SK-N-SH (cell line): ENCODE measurements at regions not wholly inside any gene's neighbourhood (a gene's known extent, or its start where the extent isn't known, plus 50 kb on each side); places are given as distances from the start of the nearest gene placed in this dataset.

ENCODE experiments used
- CTCF ChIA-PET: fragments of 300-600, 350-600 bp; formaldehyde crosslinking; extraction: SDS; loops from one replicate; lab custom pipeline; 2021; lab: Yijun Ruan, JAX
- POLR2A ChIA-PET: fragments of 350-600 bp; sonication (Branson Sonifier 250); formaldehyde crosslinking; extraction: SDS; loops from one replicate; lab custom pipeline; 2020; ENCODE audit warnings: antibody characterized with exemption, inconsistent platforms; lab: Yijun Ruan, JAX
- DNase-seq: peaks from one replicate; pipeline ENCODE4 v3.0.0; 2012
- H2AFZ ChIP-seq: fragments of 200-600 bp; sonication (generic); 2 replicates; pipeline ENCODE4 v1.8.1; 2016; ENCODE audit warnings: antibody characterized with exemption, mild to moderate bottlenecking, low read depth
- H3F3A ChIP-seq: fragments of 200-600 bp; sonication (generic); replicated peaks from 2 replicates; pipeline ENCODE3; 2016; ENCODE audit warnings: antibody characterized with exemption, mild to moderate bottlenecking; ENCODE audit not compliant: insufficient read depth
- H3K27ac ChIP-seq, 2 experiments: fragments of 200-500 bp in 1 of 2; fragments of 200-600 bp in 1 of 2; sonication (Bioruptor generic) in 1 of 2; sonication (generic), shearing (Covaris generic) in 1 of 2; 2 replicates each; pipeline versions ENCODE4 v1.5.1 to v1.6.1; 2014 to 2016; ENCODE audit warnings: low read depth in 2 of 2, inconsistent platforms in 1 of 2, low read length in 1 of 2, mild to moderate bottlenecking in 1 of 2, mixed read lengths in 1 of 2
- H3K27me3 ChIP-seq: fragments of 200-600 bp; sonication (generic), shearing (Covaris generic); 2 replicates; pipeline ENCODE4 v1.6.1; 2016; ENCODE audit warnings: mixed run types; ENCODE audit not compliant: insufficient read depth
- H3K36me3 ChIP-seq, 2 experiments: fragments of 200-500 bp in 1 of 2; fragments of 200-600 bp in 1 of 2; sonication (Bioruptor generic) in 1 of 2; sonication (generic) in 1 of 2; replicated peaks in 1 of 2; 2 replicates each; pipeline versions ENCODE3 to v1.5.1; 2014 to 2016; ENCODE audit warnings: low read length in 1 of 2, mild to moderate bottlenecking in 1 of 2; ENCODE audit not compliant: insufficient read depth in 2 of 2, control insufficient read depth in 1 of 2
- H3K4me1 ChIP-seq, 2 experiments: fragments of 200-500 bp in 1 of 2; fragments of 200-600 bp in 1 of 2; sonication (Bioruptor generic) in 1 of 2; sonication (generic), shearing (Covaris generic) in 1 of 2; 2 replicates each; pipeline versions ENCODE4 v1.5.1 to v1.6.1; 2014 to 2016; ENCODE audit warnings: low read depth in 1 of 2, low read length in 1 of 2, mixed run types in 1 of 2; ENCODE audit not compliant: insufficient read depth in 2 of 2, control insufficient read depth in 1 of 2
- H3K4me2 ChIP-seq: fragments of 200-600 bp; sonication (generic), shearing (Covaris generic); 2 replicates; pipeline ENCODE4 v1.6.1; 2017; ENCODE audit warnings: mixed run types
- H3K4me3 ChIP-seq, 2 experiments: fragments of 200-500 bp in 1 of 2; fragments of 200-600 bp in 1 of 2; sonication (Bioruptor generic) in 1 of 2; sonication (generic), shearing (Covaris generic) in 1 of 2; 2 replicates each; pipeline versions ENCODE4 v1.5.1 to v1.8.1; 2014 to 2016; ENCODE audit warnings: low read depth in 2 of 2, inconsistent platforms in 1 of 2, low read length in 1 of 2, mild to moderate bottlenecking in 1 of 2, mixed read lengths in 1 of 2, moderate library complexity in 1 of 2
- H3K79me2 ChIP-seq: fragments of 200-600 bp; sonication (generic); 2 replicates; pipeline ENCODE4 v1.8.1; 2017; ENCODE audit warnings: mild to moderate bottlenecking; ENCODE audit not compliant: insufficient read depth
- H3K9ac ChIP-seq: fragments of 200-600 bp; sonication (generic); 2 replicates; pipeline ENCODE4 v1.6.1; 2017; ENCODE audit warnings: mixed run types
- H3K9me2 ChIP-seq: fragments of 200-600 bp; sonication (generic); 2 replicates; pipeline ENCODE4 v1.6.1; 2017; ENCODE audit warnings: mixed run types
- H3K9me3 ChIP-seq: fragments of 200-600 bp; sonication (generic); 2 replicates; pipeline ENCODE4 v1.6.1; 2017; ENCODE audit warnings: mixed run types, mild to moderate bottlenecking, moderate library complexity
- H4K20me1 ChIP-seq: fragments of 200-600 bp; sonication (generic); 2 replicates; pipeline ENCODE4 v1.6.1; 2017; ENCODE audit warnings: mild to moderate bottlenecking, mixed run types; ENCODE audit not compliant: insufficient read depth
- CHD2 ChIP-seq: fragments of 150-350 bp; IDR thresholded peaks from 2 replicates; pipeline ENCODE4 v1.6.1; 2018; ENCODE audit warnings: low read length; ENCODE audit not compliant: partially characterized antibody
- ELF1 ChIP-seq: IDR thresholded peaks from 2 replicates; pipeline ENCODE4 v1.4.0; 2012
- EP300 ChIP-seq, 2 experiments: IDR thresholded peaks; 2 replicates each; pipeline versions ENCODE4 v1.4.0 to v1.6.1; 2012; ENCODE audit warnings: borderline replicate concordance in 1 of 2, low read depth in 1 of 2, low read length in 1 of 2
- EZH2phosphoT487 ChIP-seq: fragments of 200-600 bp; sonication (generic); IDR thresholded peaks from 2 replicates; pipeline ENCODE4 v1.6.1; 2017; ENCODE audit warnings: low read depth, mixed run types, mild to moderate bottlenecking, antibody characterized with exemption, moderate library complexity, borderline replicate concordance
- FOSL2 ChIP-seq: IDR thresholded peaks from 2 replicates; pipeline ENCODE4 v1.4.0; 2012; ENCODE audit warnings: low read depth, mild to moderate bottlenecking, moderate library complexity, borderline replicate concordance
- FOXJ3 ChIP-seq: sonication (generic); formaldehyde crosslinking; IDR thresholded peaks from 2 replicates; pipeline ENCODE4 v1.5.1; 2020; ENCODE audit warnings: mild to moderate bottlenecking, missing genetic modification reagents
- FOXM1 ChIP-seq: IDR thresholded peaks from 2 replicates; pipeline ENCODE4 v1.4.0; 2012; ENCODE audit warnings: low read depth, mild to moderate bottlenecking
- GATA2 ChIP-seq: sonication (generic); formaldehyde crosslinking; IDR thresholded peaks from 2 replicates; pipeline ENCODE4 v1.5.0; 2020; ENCODE audit warnings: mild to moderate bottlenecking, missing genetic modification reagents
- MAX ChIP-seq: IDR thresholded peaks from 2 replicates; pipeline ENCODE4 v1.4.0; 2012; ENCODE audit warnings: low read depth
- NFIC ChIP-seq: IDR thresholded peaks from 2 replicates; pipeline ENCODE4 v1.4.0; 2012; ENCODE audit warnings: borderline replicate concordance
- NRF1 ChIP-seq: IDR thresholded peaks from 2 replicates; pipeline ENCODE4 v1.6.1; 2012; ENCODE audit warnings: low read depth, mild to moderate bottlenecking, low read length
- POLR2AphosphoS5 ChIP-seq: IDR thresholded peaks from 2 replicates; pipeline ENCODE4 v1.6.1; 2012; ENCODE audit warnings: low read depth, low read length
- REST ChIP-seq: IDR thresholded peaks from 2 replicates; pipeline ENCODE4 v1.6.1; 2012; ENCODE audit warnings: mild to moderate bottlenecking, low read depth, low read length, moderate library complexity
- RFX5 ChIP-seq: IDR thresholded peaks from 2 replicates; pipeline ENCODE4 v1.6.1; 2012; ENCODE audit warnings: mild to moderate bottlenecking, improper control_type of control experiment, low read length
- SMC3 ChIP-seq: IDR thresholded peaks from 2 replicates; pipeline ENCODE4 v1.6.1; 2012; ENCODE audit warnings: low read depth, low read length, improper control_type of control experiment
- TAF1 ChIP-seq: IDR thresholded peaks from 2 replicates; pipeline ENCODE4 v1.6.1; 2012; ENCODE audit warnings: low read depth, mild to moderate bottlenecking, low read length, moderate library complexity, borderline replicate concordance
- TEAD4 ChIP-seq: IDR thresholded peaks from 2 replicates; pipeline ENCODE4 v1.4.0; 2012; ENCODE audit warnings: mild to moderate bottlenecking, borderline replicate concordance; ENCODE audit not compliant: insufficient read depth
- WGBS: methylation state at CpG from one replicate; pipeline ENCODE4 v1.1.6; 2017; ENCODE audit warnings: low lambda C conversion rate; 5-methylcytosine and 5-hydroxymethylcytosine counted together
- TF ChIP-seq, protein P1 (sequence below): fragments of 150-350 bp; IDR thresholded peaks from 2 replicates; pipeline ENCODE4 v1.6.1; 2017; ENCODE audit warnings: antibody characterized with exemption, low read length, low read depth, borderline replicate concordance
- TF ChIP-seq, protein P2 (sequence below): IDR thresholded peaks from 2 replicates; pipeline ENCODE4 v1.4.0; 2012; ENCODE audit warnings: low read depth, borderline replicate concordance
- TF ChIP-seq, protein P3 (sequence below): fragments of 200-600 bp; sonication (generic); IDR thresholded peaks from 2 replicates; pipeline ENCODE4 v1.6.1; 2017; ENCODE audit warnings: antibody characterized with exemption, mild to moderate bottlenecking, moderate library complexity

DNA sequence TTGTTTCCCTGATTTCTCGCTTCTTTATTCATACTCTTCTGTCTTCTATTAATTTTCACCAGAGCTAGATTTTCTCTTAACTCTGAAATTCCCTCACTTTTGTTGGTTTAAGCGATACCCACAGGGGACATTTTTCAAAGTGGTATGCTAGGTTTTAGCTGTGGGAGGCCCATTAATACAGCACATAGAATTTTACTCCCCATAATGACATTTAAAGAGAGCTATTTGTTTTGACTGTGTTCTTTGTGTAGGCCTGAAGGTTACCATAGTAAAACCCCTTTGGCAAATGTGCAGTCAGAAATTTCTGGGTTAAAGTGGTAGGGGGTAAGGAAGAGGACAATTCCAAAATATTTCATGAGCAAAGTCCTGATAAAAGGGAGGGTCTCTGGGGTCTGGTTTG, 721.1 kb upstream of the CITED2 start:
- DNase-seq, result no peak
- Histone ChIP-seq H3K79me2 (no peaks in the 10 kb centered on the region), H3K9ac (no peak overlapping the region), H2AFZ (no peak overlapping the region; the same call in 1 of the 2 replicates), H3K9me3 (no peaks in the 10 kb centered on the region), H3F3A (no peaks in the 10 kb centered on the region), H3K27me3 (no peaks in the 10 kb centered on the region), H3K4me1 (no peaks in the 10 kb centered on the region; a peak in 1 of 4 replicates), H3K4me2 (no peak overlapping the region), H3K9me2 (no peaks in the 10 kb centered on the region), H3K27ac (no peak overlapping the region), H3K4me3 (no peak overlapping the region), H3K36me3 (no peaks in the 10 kb centered on the region), H4K20me1 (no peaks in the 10 kb centered on the region)
- WGBS, result 86% methylated on average over 2 of the region's 2 CpGs
- ChIA-PET CTCF (no interaction called here), POLR2A (no interaction called here)
- no peak for TF ChIP-seq FOXJ3 (CRISPR knock-in tag)
- no peak for TF ChIP-seq REST
- TF ChIP-seq CHD2, result no peak
- no peak for TF ChIP-seq NFIC
- TF ChIP-seq, protein P1, sequence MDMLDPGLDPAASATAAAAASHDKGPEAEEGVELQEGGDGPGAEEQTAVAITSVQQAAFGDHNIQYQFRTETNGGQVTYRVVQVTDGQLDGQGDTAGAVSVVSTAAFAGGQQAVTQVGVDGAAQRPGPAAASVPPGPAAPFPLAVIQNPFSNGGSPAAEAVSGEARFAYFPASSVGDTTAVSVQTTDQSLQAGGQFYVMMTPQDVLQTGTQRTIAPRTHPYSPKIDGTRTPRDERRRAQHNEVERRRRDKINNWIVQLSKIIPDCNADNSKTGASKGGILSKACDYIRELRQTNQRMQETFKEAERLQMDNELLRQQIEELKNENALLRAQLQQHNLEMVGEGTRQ, result no peak
- TF ChIP-seq TAF1, result no peak
- no peak for TF ChIP-seq NRF1
- no peak for TF ChIP-seq FOXM1
- TF ChIP-seq, protein P2, sequence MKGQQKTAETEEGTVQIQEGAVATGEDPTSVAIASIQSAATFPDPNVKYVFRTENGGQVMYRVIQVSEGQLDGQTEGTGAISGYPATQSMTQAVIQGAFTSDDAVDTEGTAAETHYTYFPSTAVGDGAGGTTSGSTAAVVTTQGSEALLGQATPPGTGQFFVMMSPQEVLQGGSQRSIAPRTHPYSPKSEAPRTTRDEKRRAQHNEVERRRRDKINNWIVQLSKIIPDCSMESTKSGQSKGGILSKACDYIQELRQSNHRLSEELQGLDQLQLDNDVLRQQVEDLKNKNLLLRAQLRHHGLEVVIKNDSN, result no peak
- no peak for TF ChIP-seq EP300 (IDR thresholded peaks at IDR 0.05; ENCODE audit: borderline replicate concordance in 1 of 2, low read depth in 1 of 2, low read length in 1 of 2)
- TF ChIP-seq MAX, result no peak
- TF ChIP-seq FOSL2, result no peak

DNA sequence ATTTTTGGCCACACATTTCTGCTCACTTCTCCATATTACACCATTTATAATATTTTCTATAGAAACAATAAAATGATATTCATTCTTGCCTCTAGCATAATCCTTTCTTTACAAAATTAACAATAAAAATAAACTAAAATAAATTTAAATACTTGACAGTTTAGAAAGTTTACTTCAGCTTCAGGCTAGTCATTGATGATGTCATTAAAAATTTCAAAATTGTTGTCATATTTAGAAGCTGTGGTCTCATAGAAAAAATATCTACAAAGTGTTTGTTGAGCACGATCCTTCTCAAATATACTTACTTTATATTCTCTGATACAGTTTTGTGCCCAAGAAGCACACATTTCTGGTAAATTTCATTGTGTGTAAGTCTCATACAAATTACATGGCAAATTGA, 717.4 kb upstream of the CITED2 start:
- no peaks in the 10 kb centered on the region for H3K4me1 ChIP-seq
- H3K4me3 ChIP-seq, result no peak overlapping the region
- H3K27me3 ChIP-seq, result no peaks in the 10 kb centered on the region
- no peaks in the 10 kb centered on the region for H3F3A ChIP-seq
- no peak overlapping the region for H2AFZ ChIP-seq
- no peaks in the 10 kb centered on the region for H3K9me2 ChIP-seq
- no peaks in the 10 kb centered on the region for H3K79me2 ChIP-seq
- H3K9ac ChIP-seq, result no peak overlapping the region
- no peak overlapping the region for H3K27ac ChIP-seq
- 84% methylated on average over 1 of the region's 1 CpG for WGBS
- H3K36me3 ChIP-seq, result no peaks in the 10 kb centered on the region
- no peak for DNase-seq
- H3K9me3 ChIP-seq, result no peaks in the 10 kb centered on the region
- ChIA-PET CTCF (no interaction called here), POLR2A (no interaction called here)
- no peak overlapping the region for H3K4me2 ChIP-seq
- no peaks in the 10 kb centered on the region for H4K20me1 ChIP-seq
- TF ChIP-seq EZH2phosphoT487, result no peak
- no peak for TF ChIP-seq RFX5
- TF ChIP-seq GATA2 (CRISPR knock-in tag), result no peak
- TF ChIP-seq, protein P2, result no peak
- TF ChIP-seq CHD2, result no peak
- no peak for TF ChIP-seq SMC3
- TF ChIP-seq EP300 (IDR thresholded peaks at IDR 0.05; ENCODE audit: borderline replicate concordance in 1 of 2, low read depth in 1 of 2, low read length in 1 of 2), result no peak
- no peak for TF ChIP-seq POLR2AphosphoS5
- TF ChIP-seq ELF1, result no peak
- no peak for TF ChIP-seq TEAD4
- TF ChIP-seq, protein P3, sequence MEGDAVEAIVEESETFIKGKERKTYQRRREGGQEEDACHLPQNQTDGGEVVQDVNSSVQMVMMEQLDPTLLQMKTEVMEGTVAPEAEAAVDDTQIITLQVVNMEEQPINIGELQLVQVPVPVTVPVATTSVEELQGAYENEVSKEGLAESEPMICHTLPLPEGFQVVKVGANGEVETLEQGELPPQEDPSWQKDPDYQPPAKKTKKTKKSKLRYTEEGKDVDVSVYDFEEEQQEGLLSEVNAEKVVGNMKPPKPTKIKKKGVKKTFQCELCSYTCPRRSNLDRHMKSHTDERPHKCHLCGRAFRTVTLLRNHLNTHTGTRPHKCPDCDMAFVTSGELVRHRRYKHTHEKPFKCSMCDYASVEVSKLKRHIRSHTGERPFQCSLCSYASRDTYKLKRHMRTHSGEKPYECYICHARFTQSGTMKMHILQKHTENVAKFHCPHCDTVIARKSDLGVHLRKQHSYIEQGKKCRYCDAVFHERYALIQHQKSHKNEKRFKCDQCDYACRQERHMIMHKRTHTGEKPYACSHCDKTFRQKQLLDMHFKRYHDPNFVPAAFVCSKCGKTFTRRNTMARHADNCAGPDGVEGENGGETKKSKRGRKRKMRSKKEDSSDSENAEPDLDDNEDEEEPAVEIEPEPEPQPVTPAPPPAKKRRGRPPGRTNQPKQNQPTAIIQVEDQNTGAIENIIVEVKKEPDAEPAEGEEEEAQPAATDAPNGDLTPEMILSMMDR, result no peak
